Astrocyte of the hippocampus (primary cell): ENCODE measurements at regions not wholly inside any gene's neighbourhood (a gene's known extent, or its start where the extent isn't known, plus 50 kb on each side); places are given as distances from the start of the nearest gene placed in this dataset.
"Not testable (repeated sequence)": the region's sequence is repeated elsewhere in the genome, so short reads cannot be mapped to it uniquely, and the experiment has no call there.

ENCODE experiments used
- DNase-seq: peaks from one replicate; pipeline ENCODE4 v3.0.0; 2011; ENCODE audit warnings: low read depth, low spot score

GRCh38 chr6:133106934-133107333, 134.2 kb upstream of the EYA4 start:
- no peak for DNase-seq

- DNase-seq = no peak
Observed at GRCh38 chr6:133108419-133108818, 132.7 kb upstream of the EYA4 start.

GRCh38 chr6:133114973-133115372, 126.2 kb upstream of the EYA4 start:
- DNase-seq = peak; percentile 39

GRCh38 chr6:133115946-133116345, 125.2 kb upstream of the EYA4 start:
- DNase-seq = no peak

- peak; percentile 14 for DNase-seq
Observed at GRCh38 chr6:133128191-133128590, 113.0 kb upstream of the EYA4 start.

GRCh38 chr6:133129556-133129955, 111.6 kb upstream of the EYA4 start:
- no peak for DNase-seq

GRCh38 chr6:133130863-133131262, 110.3 kb upstream of the EYA4 start:
- DNase-seq = peak; percentile 93

GRCh38 chr6:133131621-133132465, 109.3 kb upstream of the EYA4 start:
- DNase-seq = peak; percentile 55

- DNase-seq = peak; percentile 8
Observed at GRCh38 chr6:133132466-133132971, 108.6 kb upstream of the EYA4 start.

GRCh38 chr6:133136177-133136880, 104.8 kb upstream of the EYA4 start:
- peak; percentile 72 for DNase-seq

GRCh38 chr6:133147470-133148184, 93.5 kb upstream of the EYA4 start:
- not testable (repeated sequence) for DNase-seq

- DNase-seq = no peak
Observed at GRCh38 chr6:133156689-133157088, 84.5 kb upstream of the EYA4 start.

GRCh38 chr6:133157995-133158394, 83.2 kb upstream of the EYA4 start:
- no peak for DNase-seq

GRCh38 chr6:133159255-133159795, 81.8 kb upstream of the EYA4 start:
- no peak for DNase-seq

- DNase-seq = no peak
Observed at GRCh38 chr6:133160536-133160935, 80.6 kb upstream of the EYA4 start.

- DNase-seq = no peak
Observed at GRCh38 chr6:133165235-133165634, 75.9 kb upstream of the EYA4 start.

GRCh38 chr6:133166766-133167165, 74.4 kb upstream of the EYA4 start:
- no peak for DNase-seq

GRCh38 chr6:133169901-133170300, 71.3 kb upstream of the EYA4 start:
- no peak for DNase-seq

GRCh38 chr6:133170602-133171001, 70.6 kb upstream of the EYA4 start:
- DNase-seq = peak; percentile 7

- no peak for DNase-seq
Observed at GRCh38 chr6:133171989-133172604, 69.1 kb upstream of the EYA4 start.

GRCh38 chr6:133173276-133173675, 67.9 kb upstream of the EYA4 start:
- no peak for DNase-seq
